Thymus (tissue), 11 donors: ENCODE measurements at regions not wholly inside any gene's neighbourhood (a gene's known extent, or its start where the extent isn't known, plus 50 kb on each side); places are given as distances from the start of the nearest gene placed in this dataset.

Experiments used
- DNase-seq, 9 donors: peaks; one replicate each; pipeline ENCODE4 v3.0.0-alpha.2; 2013; ENCODE audit warnings: low spot score in 9 of 9, low read depth in 6 of 9, missing footprints in 1 of 9
- H3K27ac ChIP-seq, 2 donors: one replicate each; pipeline ENCODE4 v1.5.1; 2013; ENCODE audit warnings: control low read depth in 1 of 2, low read depth in 1 of 2, low read length in 1 of 2, mild to moderate bottlenecking in 1 of 2, moderate library complexity in 1 of 2
- H3K27me3 ChIP-seq, 2 donors: one replicate each; pipeline ENCODE4 v1.5.1; 2013; ENCODE audit warnings: low read length in 1 of 2; ENCODE audit not compliant: control insufficient read depth in 2 of 2, insufficient read depth in 1 of 2
- H3K36me3 ChIP-seq, 2 donors: one replicate each; pipeline ENCODE4 v1.5.1; 2013; ENCODE audit warnings: low read length in 1 of 2, mild to moderate bottlenecking in 1 of 2, moderate library complexity in 1 of 2; ENCODE audit not compliant: control insufficient read depth in 2 of 2, insufficient read depth in 2 of 2
- H3K4me1 ChIP-seq, 2 donors: one replicate each; pipeline ENCODE4 v1.5.1; 2013; ENCODE audit warnings: low read length in 2 of 2; ENCODE audit not compliant: control insufficient read depth in 2 of 2, insufficient read depth in 2 of 2
- H3K4me3 ChIP-seq, 2 donors: one replicate each; pipeline ENCODE4 v1.5.1; 2013; ENCODE audit warnings: low read length in 2 of 2, control low read depth in 1 of 2, mild to moderate bottlenecking in 1 of 2
- H3K9me3 ChIP-seq, 2 donors: one replicate each; pipeline ENCODE4 v1.5.1; 2013; ENCODE audit warnings: low read length in 1 of 2, mild to moderate bottlenecking in 1 of 2; ENCODE audit not compliant: control insufficient read depth in 2 of 2, insufficient read depth in 1 of 2
- WGBS: extraction: QIAGEN DNeasy Blood & Tissue Kit; methylation state at CpG from one replicate; pipeline ENCODE4 v1.1.7; 2013; 5-methylcytosine and 5-hydroxymethylcytosine counted together
- donor health status: healthy.

DNA sequence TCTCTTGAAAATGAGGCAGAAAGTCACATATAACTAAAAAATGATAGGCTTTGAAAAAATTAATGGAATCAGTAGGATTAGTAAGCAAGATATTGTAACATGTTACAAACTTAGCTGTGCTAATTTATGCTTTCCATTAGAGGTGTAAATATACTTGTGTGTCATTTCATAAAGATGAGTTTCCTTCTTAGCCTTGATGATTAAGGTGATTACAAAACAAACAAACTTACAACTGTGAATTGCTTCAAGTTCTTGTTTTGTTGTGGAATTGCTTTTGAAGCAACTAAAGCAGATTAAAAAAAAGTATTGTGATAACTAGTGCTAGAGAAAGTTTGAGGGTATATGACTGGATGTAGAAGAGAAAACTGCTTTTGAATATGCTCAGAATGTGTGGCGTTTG, 87.9 kb downstream of the DIPK2A start:
- no peaks in the 10 kb centered on the region for H3K9me3 ChIP-seq
- H3K4me3 ChIP-seq = no peak overlapping the region
- 99% methylated on average over 1 of the region's 1 CpG for WGBS
- no peak for DNase-seq
- H3K27me3 ChIP-seq = no peaks in the 10 kb centered on the region
- no peak overlapping the region for H3K27ac ChIP-seq
- no peaks in the 10 kb centered on the region for H3K36me3 ChIP-seq
- no peaks in the 10 kb centered on the region for H3K4me1 ChIP-seq

GRCh38 chr3:144060881-144061280, 89.3 kb downstream of the DIPK2A start:
- Histone ChIP-seq H3K4me3 (no peak overlapping the region), H3K36me3 (no peaks in the 10 kb centered on the region), H3K27me3 (no peaks in the 10 kb centered on the region), H3K4me1 (no peaks in the 10 kb centered on the region), H3K9me3 (no peaks in the 10 kb centered on the region), H3K27ac (no peak overlapping the region)
- WGBS = 98% methylated on average over 11 of the region's 11 CpGs
- no peak for DNase-seq

DNA sequence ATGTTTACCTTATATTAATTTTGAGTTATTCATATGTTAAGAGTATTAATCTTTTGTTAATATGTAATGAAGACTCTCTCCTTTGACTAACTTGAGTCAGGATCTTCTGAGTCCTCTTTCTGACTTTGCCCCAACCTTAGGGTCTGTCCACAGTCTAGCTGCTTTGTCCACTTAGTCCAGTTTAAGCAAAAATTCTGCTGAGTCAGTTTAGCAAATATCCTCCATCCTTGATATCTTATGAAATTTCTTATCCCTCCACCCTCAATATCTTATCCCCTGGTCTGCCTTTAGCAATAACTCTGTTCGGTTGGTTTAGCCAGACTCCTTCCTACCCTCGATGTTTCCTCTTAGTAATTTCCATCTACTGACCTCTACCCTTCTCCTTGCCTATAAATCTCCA, 91.7 kb downstream of the DIPK2A start:
- Histone ChIP-seq H3K9me3 (no peaks in the 10 kb centered on the region), H3K36me3 (no peaks in the 10 kb centered on the region), H3K4me1 (no peaks in the 10 kb centered on the region), H3K4me3 (no peak overlapping the region), H3K27ac (no peak overlapping the region), H3K27me3 (no peaks in the 10 kb centered on the region)
- 91% methylated on average over 2 of the region's 2 CpGs for WGBS
- no peak for DNase-seq

GRCh38 chr3:144067059-144067458, 95.4 kb downstream of the DIPK2A start:
- Histone ChIP-seq H3K36me3 (no peaks in the 10 kb centered on the region), H3K4me3 (no peak overlapping the region), H3K27me3 (no peaks in the 10 kb centered on the region), H3K9me3 (peaks cover 0 to 6% of the 10 kb centered on the region in 2 donors), H3K4me1 (no peaks in the 10 kb centered on the region), H3K27ac (no peak overlapping the region)
- DNase-seq = no peak
- 62% methylated on average over 3 of the region's 3 CpGs for WGBS

DNA sequence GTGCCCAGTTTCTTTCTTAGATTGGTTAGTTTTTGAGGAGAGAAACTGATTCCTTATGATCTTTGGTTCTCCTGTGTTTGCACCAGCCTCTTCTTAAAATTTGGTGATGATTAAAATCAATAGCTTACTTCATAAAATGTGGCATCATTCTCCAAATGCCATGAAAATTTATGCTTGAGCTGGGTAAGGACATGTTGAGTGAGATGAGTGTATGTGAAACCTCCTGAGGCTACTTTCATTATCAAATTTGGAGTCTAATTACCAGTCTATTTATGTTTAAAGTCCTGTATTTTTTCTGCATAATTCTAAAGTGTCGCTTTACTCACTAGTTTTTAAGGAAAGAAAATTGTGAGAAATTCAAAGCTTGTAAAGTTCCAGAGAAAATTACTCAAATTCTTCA, 102.1 kb downstream of the DIPK2A start:
- 0% methylated on average over 1 of the region's 1 CpG for WGBS
- no peaks in the 10 kb centered on the region for H3K4me1 ChIP-seq
- H3K4me3 ChIP-seq = no peak overlapping the region
- DNase-seq = no peak
- no peaks in the 10 kb centered on the region for H3K36me3 ChIP-seq
- H3K9me3 ChIP-seq = peaks cover 0 to 6% of the 10 kb centered on the region in 2 donors
- H3K27ac ChIP-seq = no peak overlapping the region
- no peaks in the 10 kb centered on the region for H3K27me3 ChIP-seq

GRCh38 chr3:144079634-144080033, 108.0 kb downstream of the DIPK2A start:
- Histone ChIP-seq H3K9me3 (no peaks in the 10 kb centered on the region), H3K27me3 (no peaks in the 10 kb centered on the region), H3K27ac (no peak overlapping the region), H3K4me3 (no peak overlapping the region), H3K4me1 (no peaks in the 10 kb centered on the region), H3K36me3 (no peaks in the 10 kb centered on the region)
- DNase-seq = no peak
- WGBS = 95% methylated on average over 2 of the region's 2 CpGs

DNA sequence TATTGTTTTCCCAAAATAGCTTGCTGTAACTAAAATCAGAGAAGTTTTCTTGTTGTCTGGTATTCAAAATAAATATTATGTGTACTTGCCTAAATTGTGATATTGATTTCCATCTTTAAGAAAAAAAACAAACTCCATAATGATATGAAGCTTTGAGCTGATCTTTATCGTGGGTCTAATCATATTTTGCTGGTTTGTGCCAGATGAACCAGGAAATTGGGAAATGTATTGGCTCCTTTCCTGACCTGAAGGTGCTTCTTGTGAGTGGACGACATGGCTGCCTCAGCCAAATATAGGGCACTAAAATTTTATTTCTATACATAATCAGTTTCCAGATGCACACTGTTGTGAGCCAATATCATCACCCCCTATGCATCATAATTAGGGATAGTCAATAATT, 113.3 kb downstream of the DIPK2A start:
- Histone ChIP-seq H3K27ac (no peak overlapping the region), H3K4me1 (no peaks in the 10 kb centered on the region), H3K9me3 (no peaks in the 10 kb centered on the region), H3K36me3 (no peaks in the 10 kb centered on the region), H3K27me3 (no peaks in the 10 kb centered on the region), H3K4me3 (no peak overlapping the region)
- 45% methylated on average over 2 of the region's 2 CpGs for WGBS
- DNase-seq = no peak

DNA sequence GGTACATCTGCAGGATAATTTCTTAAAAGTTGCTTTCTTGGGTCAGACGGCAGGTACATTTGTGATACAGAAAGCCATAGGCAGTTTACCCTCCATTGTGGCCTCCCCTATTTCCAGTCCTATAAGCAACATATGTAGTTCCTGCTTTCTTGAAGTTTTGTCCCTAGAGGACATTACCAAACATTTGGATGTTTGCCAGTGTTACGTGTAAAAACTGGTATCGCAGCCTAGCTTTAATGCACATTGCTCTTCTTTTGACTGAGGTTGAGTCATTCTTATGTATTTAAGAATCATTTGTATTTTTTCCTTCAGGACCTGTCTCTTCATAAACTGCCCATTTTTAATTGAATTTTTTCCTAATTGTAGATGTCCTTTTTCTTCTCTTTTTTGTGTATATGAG, 114.3 kb downstream of the DIPK2A start:
- H3K36me3 ChIP-seq = no peaks in the 10 kb centered on the region
- H3K9me3 ChIP-seq = no peaks in the 10 kb centered on the region
- H3K27me3 ChIP-seq = no peaks in the 10 kb centered on the region
- H3K4me1 ChIP-seq = no peaks in the 10 kb centered on the region
- no peak overlapping the region for H3K4me3 ChIP-seq
- 79% methylated on average over 3 of the region's 3 CpGs for WGBS
- H3K27ac ChIP-seq = no peak overlapping the region
- no peak for DNase-seq

DNA sequence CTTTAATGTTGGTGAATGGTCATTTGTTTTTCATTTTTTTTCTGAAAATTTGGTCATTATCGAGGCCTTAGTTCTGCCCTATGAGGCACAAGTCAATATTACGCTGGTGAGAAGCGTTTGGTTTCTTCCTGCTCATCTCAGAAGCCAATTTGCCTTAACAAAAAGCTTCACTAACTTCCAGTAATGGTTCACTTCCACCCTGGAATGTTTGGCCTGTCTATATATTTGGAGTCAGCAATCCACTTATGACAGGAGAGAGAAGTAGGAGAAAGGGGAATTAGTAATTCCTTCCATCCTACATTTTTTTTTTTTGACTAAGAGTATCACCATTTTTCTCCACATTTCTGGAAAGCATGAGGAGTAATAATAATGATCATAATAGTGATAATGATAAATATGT, 124.4 kb downstream of the DIPK2A start:
- Histone ChIP-seq H3K27ac (no peak overlapping the region), H3K4me3 (no peak overlapping the region), H3K27me3 (no peaks in the 10 kb centered on the region), H3K9me3 (peaks cover 0 to 17% of the 10 kb centered on the region in 2 donors), H3K36me3 (no peaks in the 10 kb centered on the region), H3K4me1 (no peaks in the 10 kb centered on the region)
- no peak for DNase-seq
- 79% methylated on average over 3 of the region's 3 CpGs for WGBS

DNA sequence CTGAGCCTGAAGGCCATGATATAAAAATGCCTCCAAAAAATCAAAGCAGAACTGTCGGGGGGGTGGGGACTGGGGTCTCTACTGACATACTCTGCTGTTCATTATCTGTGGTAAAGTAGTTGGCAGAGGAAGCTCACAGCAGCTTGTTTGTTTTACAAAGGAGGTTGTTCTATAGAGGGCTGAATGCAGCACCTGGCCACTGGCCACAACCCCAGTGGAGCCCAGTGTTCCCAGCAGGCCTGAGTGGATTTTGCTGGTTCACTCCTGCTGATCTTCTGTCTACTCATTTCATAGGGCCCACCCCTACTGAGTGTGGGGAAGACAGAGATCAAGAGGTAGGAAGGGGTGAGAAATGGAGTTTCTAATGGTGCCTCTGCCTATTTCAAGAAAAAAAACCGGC, 125.5 kb downstream of the DIPK2A start:
- no peak for DNase-seq
- no peaks in the 10 kb centered on the region for H3K36me3 ChIP-seq
- H3K4me3 ChIP-seq = no peak overlapping the region
- no peaks in the 10 kb centered on the region for H3K27me3 ChIP-seq
- no peaks in the 10 kb centered on the region for H3K4me1 ChIP-seq
- H3K9me3 ChIP-seq = peaks cover 0 to 17% of the 10 kb centered on the region in 2 donors
- 93% methylated on average over 2 of the region's 2 CpGs for WGBS
- H3K27ac ChIP-seq = no peak overlapping the region
